Stimulated activated CD4-positive, alpha-beta T cell treated with anti-CD3 and anti-CD28 coated beads, Interleukin-15, amount 100 ng/mL, for 1 hour (primary cell): ENCODE measurements at regions not wholly inside any gene's neighbourhood (a gene's known extent, or its start where the extent isn't known, plus 50 kb on each side); places are given as distances from the start of the nearest gene placed in this dataset.
"Not testable (repeated sequence)": the region's sequence is repeated elsewhere in the genome, so short reads cannot be mapped to it uniquely, and the experiment has no call there.

ENCODE experiments used
- DNase-seq, 2 donors: peaks; one replicate each; pipeline ENCODE4 v3.0.0-alpha.2; 2020; ENCODE audit warnings: low read depth in 1 of 2, low spot score in 1 of 2

DNA sequence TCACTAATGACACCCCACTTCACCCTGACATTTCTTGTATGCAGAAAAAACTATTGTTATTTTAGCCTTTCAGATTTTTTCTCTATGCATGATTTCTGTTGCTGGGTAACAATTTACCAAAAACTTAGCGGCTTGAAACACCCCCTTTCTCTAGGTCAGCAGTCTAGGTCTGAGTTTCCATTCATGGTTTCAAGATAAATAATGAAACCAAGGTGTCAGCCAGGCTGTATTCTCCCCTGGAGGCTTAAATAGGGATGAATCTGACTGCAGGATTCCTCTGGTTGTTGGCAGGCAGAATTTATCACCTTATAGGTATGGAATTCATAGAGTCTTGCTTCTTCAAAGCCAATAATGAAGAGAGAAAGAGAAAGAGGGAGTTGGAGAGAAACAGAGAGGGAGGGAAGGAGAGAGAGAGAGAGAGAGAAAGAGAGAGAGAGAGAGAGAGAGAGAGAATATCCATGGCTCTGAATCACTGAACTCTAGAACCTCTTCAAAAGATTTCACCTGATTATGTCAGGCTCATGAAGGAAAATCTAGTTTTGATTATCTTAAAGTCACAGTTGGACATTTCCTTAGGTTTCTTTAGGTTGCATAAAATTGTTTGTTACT lies 1224.6 kb upstream of the LRRTM3 start:
- no peak for DNase-seq

DNA sequence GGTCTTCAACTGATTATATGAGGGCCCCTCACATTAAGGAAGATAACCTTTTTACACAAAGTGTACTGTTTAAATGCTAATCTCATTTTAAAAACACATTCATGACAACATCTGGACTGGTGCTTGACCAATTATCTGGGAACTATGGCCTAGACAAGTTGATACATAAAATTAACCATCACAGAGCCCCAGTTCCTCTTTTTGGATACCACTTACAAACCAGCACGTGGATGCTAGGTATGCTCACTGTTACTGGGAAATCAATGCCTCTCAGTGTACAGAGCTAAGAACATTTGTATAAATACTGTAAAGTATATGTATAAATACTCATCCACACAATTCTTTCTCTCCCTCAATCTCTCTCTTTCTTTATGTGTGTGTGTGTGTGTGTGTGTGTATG lies 1217.8 kb upstream of the LRRTM3 start:
- DNase-seq: no peak

DNA sequence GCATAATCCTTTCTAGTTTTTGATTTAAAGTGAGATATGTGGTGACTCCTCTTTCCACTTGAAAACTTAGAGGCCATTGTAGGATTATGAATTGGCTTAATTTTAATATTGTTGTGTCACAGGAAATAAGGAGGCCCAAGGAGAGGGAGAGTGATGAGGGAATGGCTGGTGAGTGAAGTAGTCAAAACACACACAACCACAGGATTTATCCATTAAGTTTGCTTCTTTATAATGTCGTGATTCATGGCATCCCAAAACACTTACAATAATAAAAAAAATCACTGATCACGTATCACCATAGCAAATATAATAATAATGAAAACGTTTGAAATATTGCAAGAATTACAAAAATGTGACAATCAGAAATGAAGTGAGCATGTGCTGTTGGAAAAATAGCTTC lies 1215.5 kb upstream of the LRRTM3 start:
- no peak for DNase-seq

DNA sequence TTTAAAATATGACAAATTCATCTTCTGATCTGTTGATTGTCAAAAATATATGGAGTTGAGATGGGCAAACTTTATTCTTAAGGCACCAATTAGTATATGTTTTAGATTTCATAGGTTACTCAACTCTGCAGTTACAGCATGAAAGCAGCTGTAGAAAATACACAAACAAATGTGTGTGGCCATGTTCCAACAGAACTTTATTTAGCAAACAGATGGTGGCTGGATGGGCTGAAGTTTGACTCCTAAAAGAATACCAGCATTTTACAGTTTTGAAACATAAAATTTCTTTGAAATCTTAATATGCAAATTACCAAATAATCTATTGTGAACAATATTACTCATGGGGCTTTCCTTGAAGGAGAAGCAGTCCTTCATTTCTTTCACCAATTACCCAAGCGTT lies 1206.0 kb upstream of the LRRTM3 start:
- DNase-seq: no peak

DNA sequence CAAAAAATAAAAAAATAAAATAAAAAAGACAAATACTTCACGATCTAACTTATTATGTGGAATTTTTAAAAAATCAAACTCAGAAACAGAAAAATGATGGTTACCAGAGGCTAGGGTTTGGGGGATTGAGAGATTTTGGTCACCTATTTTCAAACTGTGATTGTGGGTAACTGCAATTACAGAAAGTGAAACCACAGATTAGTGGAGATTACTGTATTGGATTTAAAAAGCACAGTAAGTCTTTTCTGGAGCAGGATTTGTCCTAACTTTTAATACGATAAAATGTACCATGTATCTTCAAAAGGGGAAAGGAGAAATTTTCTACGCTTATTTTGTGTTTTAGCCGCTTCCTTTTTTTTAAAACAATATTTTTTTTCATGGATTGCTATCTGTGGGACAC lies 1204.9 kb upstream of the LRRTM3 start:
- DNase-seq: no peak

DNA sequence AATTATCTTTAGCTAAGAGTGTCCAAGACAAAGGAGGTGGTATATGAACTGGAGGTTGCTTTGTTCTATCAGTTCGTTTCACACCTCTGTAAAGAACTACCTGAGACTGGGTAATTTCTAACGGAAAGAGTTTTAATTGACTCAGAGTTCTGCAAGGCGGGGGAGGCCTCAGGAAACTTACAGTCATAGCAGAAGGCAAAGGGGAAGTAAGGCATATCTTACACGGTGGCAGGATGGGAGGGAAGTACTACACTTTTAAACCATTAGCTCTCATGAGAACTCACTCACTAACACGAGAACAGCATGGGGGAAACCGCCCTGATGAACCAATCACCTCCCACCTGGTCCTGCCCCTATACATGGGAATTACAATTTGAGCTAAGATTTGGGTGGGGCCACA lies 1202.3 kb upstream of the LRRTM3 start:
- no peak for DNase-seq

DNA sequence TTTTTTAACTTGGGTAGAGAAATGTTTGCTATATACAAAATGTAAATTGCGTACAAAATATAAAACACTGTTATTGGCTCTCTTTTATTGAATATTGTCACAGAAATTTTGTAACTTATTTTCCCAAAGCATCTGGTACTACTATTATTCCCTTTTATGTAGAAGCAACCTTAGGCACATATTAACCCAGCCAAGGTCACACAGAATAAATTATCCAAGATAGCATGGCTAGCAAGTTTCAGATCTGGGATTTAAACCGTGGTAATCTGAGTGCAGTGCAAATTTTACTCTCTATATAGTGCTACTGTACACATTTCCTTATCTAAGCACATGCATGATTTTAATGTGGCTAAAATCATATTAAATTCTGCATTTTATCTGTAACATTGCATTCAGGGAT lies 1190.5 kb upstream of the LRRTM3 start:
- DNase-seq: no peak

DNA sequence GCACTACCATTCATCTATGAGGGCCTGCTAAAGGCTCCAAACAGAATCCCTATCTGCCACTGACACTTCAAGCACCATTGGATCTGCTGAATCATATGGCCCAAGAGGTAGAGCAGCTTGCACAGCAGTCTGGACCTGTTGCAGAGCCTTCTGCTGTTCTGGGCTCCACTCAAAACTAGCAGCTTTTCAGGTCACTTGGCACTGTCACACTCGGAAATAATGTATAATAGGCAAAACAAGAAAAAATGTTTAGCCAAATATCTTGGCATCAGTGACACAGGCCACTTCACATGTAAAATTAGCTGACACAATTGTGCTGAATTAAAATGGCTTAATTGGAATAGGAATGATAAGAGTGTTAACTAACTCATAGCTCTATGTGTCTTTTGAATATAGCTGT lies 1182.9 kb upstream of the LRRTM3 start:
- no peak for DNase-seq

DNA sequence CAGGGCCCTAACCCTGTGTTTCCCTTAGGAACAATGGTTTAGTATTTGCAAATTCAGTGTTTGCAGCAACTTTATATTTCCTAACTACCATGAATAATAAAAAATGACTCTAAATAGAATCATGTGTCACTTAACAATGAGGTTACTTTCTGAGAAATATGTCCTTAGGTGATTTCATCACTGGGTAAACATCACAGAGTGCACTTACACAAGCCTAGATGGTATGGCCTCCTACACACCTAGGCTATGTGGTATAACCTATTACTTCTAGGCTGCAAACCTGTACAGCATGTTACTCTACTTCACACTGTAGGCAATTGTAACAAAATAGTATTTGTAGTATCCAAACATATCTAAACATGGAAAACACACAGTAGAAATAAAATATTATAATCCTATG lies 1174.6 kb upstream of the LRRTM3 start:
- DNase-seq: no peak

DNA sequence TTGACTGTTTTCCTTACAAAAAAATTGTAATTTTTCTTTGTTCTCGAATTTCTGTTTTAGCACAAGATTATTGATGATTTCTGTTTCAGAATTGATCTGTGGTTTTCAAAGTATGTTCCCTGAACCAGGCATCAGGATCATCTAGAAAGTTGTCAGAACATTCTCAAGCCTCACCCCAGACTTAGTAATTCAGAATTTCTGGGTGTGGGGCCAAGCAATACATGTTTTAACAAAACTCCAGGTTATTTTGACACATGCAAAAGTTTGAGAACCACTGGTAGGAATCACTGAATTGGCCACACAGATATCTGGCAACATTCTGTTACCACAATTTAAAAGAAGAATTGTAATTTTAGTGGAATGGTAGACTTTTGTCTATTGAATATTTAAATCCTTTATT lies 1173.9 kb upstream of the LRRTM3 start:
- no peak for DNase-seq

DNA sequence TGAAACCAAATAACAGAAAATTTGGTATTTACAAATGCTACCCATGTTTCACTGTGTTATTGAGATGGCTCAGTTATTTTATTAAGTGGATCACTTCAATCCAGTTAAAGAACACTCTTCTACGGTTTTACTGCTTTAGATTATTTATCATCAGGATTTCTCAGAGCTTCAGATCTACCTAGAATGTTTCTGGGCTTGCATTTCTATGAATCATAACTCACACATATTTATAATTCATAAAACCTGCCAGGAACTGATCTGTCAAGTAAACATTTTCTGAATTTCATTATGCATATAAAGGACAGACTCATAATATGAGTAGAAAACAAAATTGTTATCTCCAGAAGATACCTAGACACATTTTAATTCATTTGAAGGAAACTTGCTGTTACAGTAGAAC lies 1172.3 kb upstream of the LRRTM3 start:
- DNase-seq: no peak

DNA sequence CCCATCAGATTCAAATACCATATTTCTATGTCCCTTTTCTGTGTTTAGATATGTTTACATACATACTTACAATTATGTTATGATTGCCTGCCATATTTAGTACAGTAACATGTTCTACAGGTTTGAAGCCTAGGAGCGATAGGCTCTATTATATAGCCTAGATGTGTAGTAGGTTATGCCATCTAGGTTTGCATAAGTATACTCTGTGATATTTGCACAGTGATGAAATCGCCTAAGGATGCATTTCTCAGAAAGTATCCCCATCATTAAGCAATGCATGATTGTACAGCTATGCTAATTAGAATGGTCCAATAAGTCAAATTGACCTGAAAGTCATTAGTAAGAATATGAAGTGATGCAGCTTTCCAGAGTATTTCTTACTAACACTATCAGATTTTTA lies 1171.7 kb upstream of the LRRTM3 start:
- no peak for DNase-seq

DNA sequence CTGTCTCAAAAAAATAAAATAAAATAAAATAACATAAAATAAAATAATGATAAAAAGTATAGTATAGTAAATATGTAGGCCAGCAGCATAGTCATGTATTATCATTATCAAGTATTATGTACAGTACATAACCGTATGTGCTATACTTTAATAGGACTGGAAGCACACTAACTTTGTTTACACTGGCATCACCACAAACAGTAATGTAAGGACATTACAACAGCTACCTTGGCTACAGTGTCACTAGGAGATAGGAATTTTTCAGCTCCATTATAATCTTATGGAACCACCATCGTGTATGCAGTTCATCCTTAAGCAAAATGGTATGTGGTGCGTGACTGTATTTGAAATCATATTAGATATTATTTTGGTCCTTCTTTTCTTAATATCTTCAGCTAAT lies 1163.5 kb upstream of the LRRTM3 start:
- no peak for DNase-seq

DNA sequence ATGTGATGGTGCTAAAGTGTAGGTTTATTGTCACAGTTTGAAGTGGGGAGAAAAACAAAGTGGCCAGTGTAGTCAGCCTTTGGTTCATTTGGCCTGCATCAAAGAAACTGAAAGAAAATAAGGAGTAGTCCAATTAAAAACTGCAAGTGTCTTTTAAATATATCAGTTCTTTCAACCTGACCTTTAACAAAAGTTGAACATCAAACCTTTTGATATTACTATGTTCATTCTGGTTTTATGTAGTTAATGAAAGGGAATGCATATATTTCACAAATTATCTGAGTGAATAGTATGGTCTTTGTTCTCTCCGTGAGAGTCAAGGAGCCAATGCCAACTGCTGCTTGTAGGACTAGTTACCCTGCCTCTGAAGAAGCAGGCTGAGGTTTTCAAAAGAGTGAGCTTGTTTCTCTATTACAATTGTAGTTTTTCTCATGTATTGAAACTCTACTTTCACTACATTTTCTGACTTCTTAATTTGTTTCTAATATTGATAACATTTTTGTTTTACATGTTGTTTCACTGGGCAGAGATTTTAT lies 1160.8 kb upstream of the LRRTM3 start:
- DNase-seq: no peak

DNA sequence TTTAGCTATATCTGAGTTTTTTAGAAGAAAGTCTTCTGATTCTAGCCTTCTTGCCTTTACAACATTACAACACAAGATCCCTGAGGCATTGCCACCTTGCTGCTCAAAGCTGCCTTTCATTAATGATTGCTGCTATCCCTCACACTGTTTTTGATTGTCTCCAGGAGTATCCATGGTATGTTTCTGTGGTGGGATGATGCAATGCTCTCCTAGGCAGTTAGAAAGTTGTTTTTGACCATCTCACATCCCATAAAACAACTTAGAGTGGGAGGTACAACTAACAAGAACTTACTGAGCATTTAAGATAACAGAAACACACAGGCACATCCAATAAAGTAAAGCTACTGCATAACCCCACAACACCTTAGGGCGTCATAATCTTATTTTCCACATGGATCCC lies 1156.0 kb upstream of the LRRTM3 start:
- DNase-seq: no peak

DNA sequence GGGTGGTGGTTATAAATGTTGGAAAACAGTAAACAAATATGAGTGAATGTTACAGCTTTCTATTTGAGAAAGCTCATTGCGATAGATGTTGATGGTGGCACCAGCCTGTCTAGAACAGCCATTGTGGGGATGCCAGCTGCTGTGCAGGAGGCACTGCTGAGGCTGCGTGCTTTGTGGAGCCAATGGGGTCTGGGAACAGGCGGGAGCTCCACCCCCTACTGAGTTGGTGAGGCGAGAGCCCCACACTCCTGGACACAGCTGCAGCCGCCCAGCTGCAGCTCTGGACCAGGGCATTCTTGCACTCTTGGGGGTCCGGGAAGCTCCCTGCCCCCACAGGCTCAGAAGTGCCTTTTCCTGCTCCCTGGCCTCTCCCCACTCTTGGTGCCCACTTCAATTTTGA lies 1147.1 kb upstream of the LRRTM3 start:
- DNase-seq: no peak

DNA sequence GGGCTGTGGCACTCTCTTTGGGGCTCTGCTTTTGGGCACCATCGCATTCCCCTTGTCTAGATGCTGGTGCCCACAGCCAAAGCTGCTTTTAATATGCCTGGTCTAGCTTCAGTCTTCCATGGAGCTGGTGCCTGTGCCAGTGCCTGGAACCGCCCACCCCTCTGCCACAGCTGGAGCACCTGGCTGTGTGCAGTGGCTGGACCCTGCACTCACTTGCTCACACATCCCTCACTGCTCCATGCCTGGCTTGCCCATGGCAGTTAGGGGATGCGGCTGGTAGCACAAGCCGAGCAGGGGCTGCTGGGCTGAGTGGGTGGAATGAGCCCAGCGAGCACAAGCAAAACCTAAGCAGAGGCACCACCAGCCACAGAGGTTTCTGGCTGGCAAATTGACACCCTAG lies 1145.9 kb upstream of the LRRTM3 start:
- no peak for DNase-seq

DNA sequence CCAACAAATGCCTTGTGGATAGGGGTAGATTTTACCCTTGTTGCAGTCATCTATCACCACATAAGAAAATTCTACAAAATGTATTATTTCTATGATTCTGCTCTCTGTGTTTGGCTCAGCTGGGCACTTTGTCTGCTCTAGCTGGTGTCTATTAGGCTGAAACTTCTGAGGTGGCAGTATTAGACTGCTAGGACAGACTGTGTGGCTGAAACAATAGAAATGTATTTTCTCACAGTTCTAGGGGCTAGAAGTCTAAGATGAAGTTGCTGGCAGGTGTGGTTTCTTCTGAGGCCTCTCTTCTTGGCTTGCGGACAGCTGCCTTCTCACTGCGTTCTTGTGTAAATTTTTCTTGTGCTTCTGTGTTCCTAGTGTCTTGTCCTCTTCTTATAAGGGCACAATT lies 1139.6 kb upstream of the LRRTM3 start:
- DNase-seq: no peak

DNA sequence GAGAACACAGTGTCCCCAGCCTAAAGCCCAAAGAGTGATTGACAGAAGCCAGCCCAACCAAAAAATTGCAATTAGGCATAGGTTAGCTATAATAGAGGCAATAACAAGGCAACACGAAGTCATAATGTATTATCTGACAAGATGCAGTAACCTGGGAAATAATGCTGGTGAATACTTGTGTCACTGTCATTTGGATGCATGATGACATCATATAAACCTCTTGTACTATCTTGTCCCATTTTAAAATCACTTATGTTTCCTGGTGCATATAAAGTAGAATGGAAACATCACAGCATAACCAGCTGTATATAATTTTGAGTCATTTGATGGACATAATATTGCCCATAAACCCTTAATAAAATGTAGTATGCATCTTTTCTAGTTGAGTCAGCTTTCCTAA lies 1138.3 kb upstream of the LRRTM3 start:
- DNase-seq: no peak

DNA sequence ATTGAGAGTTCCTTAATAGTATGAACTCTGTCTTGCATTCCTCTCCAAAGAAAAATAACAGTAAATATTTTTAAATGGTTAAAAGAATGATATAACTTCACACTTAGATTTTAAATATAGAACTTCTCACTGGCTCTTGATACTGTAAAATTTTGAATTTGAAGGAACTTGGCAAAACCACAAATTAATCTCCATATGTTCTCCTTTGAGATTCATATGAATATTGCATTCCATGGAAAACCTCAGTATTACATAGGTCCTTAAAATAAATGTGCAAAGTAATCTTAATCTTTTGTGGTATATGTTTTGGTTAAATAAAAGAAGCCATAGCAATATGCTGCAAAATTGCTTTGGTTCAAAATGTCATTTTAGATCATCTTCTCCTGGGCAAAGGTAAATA lies 1137.6 kb upstream of the LRRTM3 start:
- no peak for DNase-seq

DNA sequence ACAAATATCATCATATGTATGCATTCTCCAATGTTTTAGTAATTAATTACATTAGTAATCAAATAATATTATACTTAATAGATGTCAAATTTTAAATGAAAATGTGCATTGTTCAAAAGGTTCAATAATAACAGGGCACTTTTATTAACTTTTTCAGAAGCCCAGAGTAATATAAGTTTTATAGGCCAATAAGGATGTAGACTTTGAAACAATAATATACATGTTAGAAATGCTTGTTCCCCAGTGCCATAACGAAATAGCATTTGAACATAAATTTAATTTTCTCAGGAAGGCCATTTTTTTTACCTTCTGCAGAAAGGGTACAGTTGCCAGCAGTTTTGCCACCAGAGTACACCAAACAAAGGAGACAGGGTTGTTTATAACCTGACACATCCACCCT lies 1133.9 kb upstream of the LRRTM3 start:
- no peak for DNase-seq

DNA sequence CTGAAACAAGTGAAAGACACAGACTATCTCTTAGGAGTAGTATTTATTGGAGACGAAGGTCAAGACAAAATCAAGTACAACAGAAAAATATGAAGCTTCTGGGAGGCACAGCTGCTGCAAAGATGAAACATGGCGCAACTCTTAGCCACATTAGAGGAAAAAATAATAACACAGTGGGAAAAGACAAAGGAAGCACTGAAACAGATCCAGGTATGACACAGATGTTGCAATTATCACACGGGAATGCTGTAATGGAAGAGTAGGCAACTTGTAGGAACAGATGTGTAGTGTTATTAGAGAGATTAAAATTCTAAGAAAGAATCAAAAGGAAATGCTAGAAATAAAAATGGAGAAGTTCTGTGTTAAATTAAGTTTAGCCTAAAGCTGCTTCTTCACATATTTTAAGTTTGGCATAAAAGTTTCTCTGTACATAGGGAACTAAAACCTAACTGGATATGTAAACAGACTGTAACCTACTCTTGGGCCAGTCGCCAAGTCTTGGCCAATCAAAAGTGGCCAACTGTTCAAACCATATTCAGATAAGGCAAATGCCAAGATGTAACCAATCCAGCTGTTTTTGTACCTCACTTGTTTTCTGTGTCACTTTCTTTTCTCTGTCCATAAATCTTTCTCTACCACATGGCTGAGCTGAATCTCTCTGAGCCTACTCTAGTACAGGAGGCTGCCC lies 1132.0 kb upstream of the LRRTM3 start:
- DNase-seq: no peak

DNA sequence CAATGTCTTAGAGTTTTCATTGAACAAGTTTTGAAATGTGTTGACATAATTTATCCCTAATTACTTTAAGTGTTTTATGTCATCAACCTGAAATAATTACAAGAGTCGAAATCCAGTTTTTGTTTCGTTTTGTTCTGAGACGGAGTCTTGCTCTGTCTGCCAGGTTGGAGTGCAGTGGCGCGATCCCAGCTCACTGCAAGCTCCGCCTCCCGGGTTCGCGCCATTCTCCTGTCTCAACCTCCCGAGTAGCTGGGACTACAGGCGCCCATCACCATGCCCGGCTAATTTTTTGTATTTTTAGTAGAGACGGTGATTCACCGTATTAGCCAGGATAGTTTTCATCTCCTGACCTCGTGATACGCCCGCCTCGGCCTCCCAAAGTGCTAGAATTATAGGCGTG lies 1131.0 kb upstream of the LRRTM3 start:
- not testable (repeated sequence) for DNase-seq
